Stimulated activated naive CD8-positive, alpha-beta T cell treated with anti-CD3 and anti-CD28 coated beads, Interleukin-15, amount 100 ng/mL, for 72 hours (primary cell): ENCODE measurements at regions not wholly inside any gene's neighbourhood (a gene's known extent, or its start where the extent isn't known, plus 50 kb on each side); places are given as distances from the start of the nearest gene placed in this dataset.

Source experiments
- ATAC-seq: fragments of 150-1000 bp; cut with Tn5 transposase; 2 replicates; pipeline ENCODE4 v1.10.0; 2021; ENCODE audit warnings: mild to moderate bottlenecking, moderate library complexity
- DNase-seq, 2 donors: peaks; one replicate each; pipeline ENCODE4 v3.0.0; 2021 to 2022
- H3K27ac Mint-ChIP-seq, 2 donors: one replicate each; pipeline ENCODE4 v1.8.0; 2022; ENCODE audit warnings: mild to moderate bottlenecking in 2 of 2, mixed read lengths in 2 of 2, moderate library complexity in 2 of 2
- H3K27me3 Mint-ChIP-seq: one replicate; pipeline ENCODE4 v1.8.0; 2022; ENCODE audit warnings: mixed read lengths
- H3K4me1 Mint-ChIP-seq: one replicate; pipeline ENCODE4 v1.8.0; 2022; ENCODE audit warnings: mild to moderate bottlenecking, mixed read lengths
- H3K4me3 Mint-ChIP-seq, 2 donors: one replicate each; pipeline ENCODE4 v1.8.0; 2022; ENCODE audit warnings: mild to moderate bottlenecking in 2 of 2, mixed read lengths in 2 of 2, moderate library complexity in 1 of 2
- H3K9me3 Mint-ChIP-seq, 2 donors: one replicate each; pipeline ENCODE4 v1.8.0; 2022; ENCODE audit warnings: mixed read lengths in 2 of 2

DNA sequence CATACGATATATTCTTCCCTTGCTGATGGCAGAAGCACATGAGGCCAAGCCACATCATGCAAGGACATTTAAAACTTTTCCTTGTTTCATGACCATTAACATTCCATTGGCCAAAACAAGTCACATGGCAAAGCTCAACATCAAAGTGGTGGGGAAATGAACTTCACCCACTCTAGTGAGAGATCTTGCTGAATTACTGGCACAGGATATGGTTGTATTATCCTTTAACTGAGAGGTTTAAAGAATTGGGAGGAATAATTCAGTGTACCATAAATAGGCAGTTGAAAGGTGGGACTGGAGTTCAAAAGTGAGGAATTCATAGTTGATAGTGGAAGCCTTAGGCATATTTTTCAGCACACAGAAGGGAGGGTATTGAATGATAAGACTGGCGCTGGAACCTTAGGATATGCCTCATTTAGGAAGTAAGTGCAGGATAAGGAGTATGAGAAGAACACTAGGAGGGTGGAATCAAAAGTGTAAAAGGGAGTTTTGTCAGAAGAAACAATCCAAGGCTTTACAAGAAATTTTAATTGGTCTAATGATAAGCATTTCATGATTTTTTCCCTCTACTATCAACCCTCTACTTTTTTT lies 398.8 kb downstream of the C12orf75 start:
- no peak for ATAC-seq
- Mint-ChIP-seq H3K4me3 (no peak overlapping the region), H3K9me3 (no peaks in the 10 kb centered on the region), H3K27ac (no peak overlapping the region), H3K4me1 (no peaks in the 10 kb centered on the region), H3K27me3 (peaks cover 9% of the 10 kb centered on the region)
- no peak for DNase-seq

GRCh38 chr12:105729926-105730325 lies 399.4 kb downstream of the C12orf75 start:
- peaks cover 9% of the 10 kb centered on the region for H3K27me3 Mint-ChIP-seq

GRCh38 chr12:105733579-105733978 lies 403.1 kb downstream of the C12orf75 start:
- H3K9me3 Mint-ChIP-seq, result no peaks in the 10 kb centered on the region
- H3K4me1 Mint-ChIP-seq, result no peaks in the 10 kb centered on the region
- no peak overlapping the region for H3K4me3 Mint-ChIP-seq
- ATAC-seq, result no peak
- no peak overlapping the region for H3K27ac Mint-ChIP-seq
- DNase-seq, result no peak
- peaks cover 16% of the 10 kb centered on the region for H3K27me3 Mint-ChIP-seq

More at GRCh38 chr12:105729926-105730325, 399.4 kb downstream of the C12orf75 start:
- Mint-ChIP-seq H3K27ac (no peak overlapping the region), H3K4me3 (no peak overlapping the region), H3K9me3 (no peaks in the 10 kb centered on the region), H3K4me1 (no peaks in the 10 kb centered on the region)
- DNase-seq (no peak), ATAC-seq (no peak)

DNA sequence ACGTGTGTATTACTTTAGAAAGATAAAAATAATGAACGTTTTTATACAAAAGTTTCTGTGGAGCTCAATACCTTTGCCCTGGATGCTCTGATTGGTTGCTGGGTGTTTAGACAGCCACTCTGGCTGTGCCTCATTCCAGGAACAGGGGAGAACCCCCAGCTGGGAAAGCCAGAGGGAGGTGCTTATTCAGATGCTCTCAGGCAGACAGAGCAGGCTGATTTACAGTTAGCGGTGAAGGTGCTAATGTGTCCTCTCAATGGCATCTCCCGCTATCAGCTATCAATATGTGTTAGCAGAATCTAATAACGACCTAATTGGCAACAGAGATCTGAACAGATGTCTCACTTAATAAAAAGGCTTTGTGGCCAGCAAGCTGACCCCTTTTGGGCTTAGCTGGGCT lies 402.3 kb downstream of the NUAK1 start:
- H3K27me3 Mint-ChIP-seq, result peaks cover 16% of the 10 kb centered on the region
- ATAC-seq (no peak), DNase-seq (no peak)
- H3K4me3 Mint-ChIP-seq, result no peak overlapping the region
- H3K9me3 Mint-ChIP-seq, result no peaks in the 10 kb centered on the region
- H3K4me1 Mint-ChIP-seq, result no peaks in the 10 kb centered on the region
- H3K27ac Mint-ChIP-seq, result no peak overlapping the region

GRCh38 chr12:105738051-105738450 lies 400.7 kb downstream of the NUAK1 start:
- Mint-ChIP-seq H3K9me3 (no peaks in the 10 kb centered on the region), H3K4me3 (no peak overlapping the region), H3K27me3 (peaks cover 7% of the 10 kb centered on the region), H3K27ac (no peak overlapping the region), H3K4me1 (no peaks in the 10 kb centered on the region)
- no peak for ATAC-seq
- DNase-seq, result no peak

DNA sequence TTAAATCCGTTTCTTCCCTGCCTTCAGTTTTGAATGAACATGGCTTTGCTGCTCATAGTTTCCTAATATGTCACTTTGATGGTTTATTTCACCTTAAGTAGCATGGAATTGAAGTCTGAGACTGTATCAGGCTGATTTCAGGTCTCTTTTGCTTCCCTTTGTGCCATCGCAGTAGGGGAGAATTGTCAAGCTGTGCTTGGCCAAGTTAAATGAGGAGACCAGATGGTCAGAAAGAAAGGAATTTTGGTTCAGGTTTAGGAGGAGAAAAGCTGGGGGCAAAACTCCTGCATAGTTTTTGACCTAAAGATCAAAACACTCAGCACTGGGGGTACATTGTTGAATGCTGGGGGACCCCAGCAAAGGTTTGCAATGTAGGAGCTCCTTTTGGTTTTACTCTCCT lies 398.4 kb downstream of the NUAK1 start:
- H3K9me3 Mint-ChIP-seq, result no peaks in the 10 kb centered on the region
- no peak overlapping the region for H3K4me3 Mint-ChIP-seq
- no peak for ATAC-seq
- DNase-seq, result no peak
- H3K4me1 Mint-ChIP-seq, result no peaks in the 10 kb centered on the region
- peaks cover 7% of the 10 kb centered on the region for H3K27me3 Mint-ChIP-seq
- no peak overlapping the region for H3K27ac Mint-ChIP-seq

GRCh38 chr12:105740970-105741725 lies 397.6 kb downstream of the NUAK1 start:
- no peak for ATAC-seq
- Mint-ChIP-seq H3K4me1 (no peaks in the 10 kb centered on the region), H3K4me3 (no peak overlapping the region), H3K27me3 (peaks cover 2% of the 10 kb centered on the region), H3K9me3 (no peaks in the 10 kb centered on the region), H3K27ac (no peak overlapping the region)
- no peak for DNase-seq

- Mint-ChIP-seq H3K4me1 (no peaks in the 10 kb centered on the region), H3K9me3 (no peaks in the 10 kb centered on the region)
- DNase-seq, result no peak
Observed at GRCh38 chr12:105741786-105742566, 396.8 kb downstream of the NUAK1 start.

DNA sequence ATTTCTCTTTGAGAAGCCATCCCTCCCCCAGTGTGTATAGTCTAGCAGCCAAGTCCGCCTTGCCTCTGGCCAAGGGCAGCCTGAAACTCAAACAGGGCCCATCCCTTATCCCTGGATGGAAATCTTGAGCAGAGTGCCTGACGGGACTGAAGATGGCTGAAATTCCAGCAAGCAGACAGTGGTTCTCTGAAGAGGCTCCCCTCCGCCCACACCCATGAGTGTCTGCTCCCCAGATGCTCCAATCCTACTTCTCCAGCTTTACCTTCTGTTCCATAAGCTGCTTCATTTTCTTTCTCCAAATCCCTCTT lies 396.2 kb downstream of the NUAK1 start:
- H3K27ac Mint-ChIP-seq, result no peak overlapping the region
- no peaks in the 10 kb centered on the region for H3K27me3 Mint-ChIP-seq
- H3K4me1 Mint-ChIP-seq, result no peaks in the 10 kb centered on the region
- DNase-seq (no peak), ATAC-seq (no peak)
- H3K4me3 Mint-ChIP-seq, result no peak overlapping the region
- no peaks in the 10 kb centered on the region for H3K9me3 Mint-ChIP-seq

More at GRCh38 chr12:105741786-105742566, 396.8 kb downstream of the NUAK1 start:
- Mint-ChIP-seq H3K27me3 (no peaks in the 10 kb centered on the region), H3K4me3 (no peak overlapping the region), H3K27ac (no peak overlapping the region)
- ATAC-seq, result no peak

DNA sequence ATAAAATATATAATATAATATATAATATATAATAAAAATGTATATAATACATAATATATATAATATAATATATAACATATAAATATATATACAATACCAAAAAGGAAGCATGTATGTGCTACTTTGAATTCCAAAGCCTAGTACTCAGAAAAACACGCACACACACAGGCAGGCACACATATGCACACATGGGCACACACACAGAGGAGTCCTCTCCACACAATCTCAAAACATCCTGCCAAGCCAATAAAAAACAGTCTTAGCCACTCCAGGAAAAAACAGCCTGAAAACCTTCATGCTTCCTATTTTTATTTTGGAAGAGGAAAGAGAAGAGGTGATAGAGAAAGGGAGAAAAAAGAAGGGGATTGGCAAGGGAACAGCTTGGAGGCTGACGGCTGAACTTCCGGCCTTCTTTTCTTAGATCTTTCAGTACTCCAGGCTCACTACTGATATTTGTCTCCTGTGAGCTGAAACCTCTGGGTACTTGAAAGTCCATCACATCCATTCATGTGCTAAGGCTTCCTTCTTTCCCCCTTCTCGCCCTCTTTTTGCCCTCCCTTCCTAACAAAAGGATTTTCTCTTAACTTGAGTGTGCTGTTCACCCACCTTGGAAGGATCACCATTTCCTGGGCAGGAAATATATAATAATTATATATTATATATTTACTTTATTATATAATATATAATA lies 394.2 kb downstream of the NUAK1 start:
- DNase-seq (no peak), ATAC-seq (no peak)
- Mint-ChIP-seq H3K4me1 (no peaks in the 10 kb centered on the region), H3K9me3 (no peaks in the 10 kb centered on the region), H3K27me3 (no peaks in the 10 kb centered on the region), H3K4me3 (no peak overlapping the region), H3K27ac (no peak overlapping the region)

DNA sequence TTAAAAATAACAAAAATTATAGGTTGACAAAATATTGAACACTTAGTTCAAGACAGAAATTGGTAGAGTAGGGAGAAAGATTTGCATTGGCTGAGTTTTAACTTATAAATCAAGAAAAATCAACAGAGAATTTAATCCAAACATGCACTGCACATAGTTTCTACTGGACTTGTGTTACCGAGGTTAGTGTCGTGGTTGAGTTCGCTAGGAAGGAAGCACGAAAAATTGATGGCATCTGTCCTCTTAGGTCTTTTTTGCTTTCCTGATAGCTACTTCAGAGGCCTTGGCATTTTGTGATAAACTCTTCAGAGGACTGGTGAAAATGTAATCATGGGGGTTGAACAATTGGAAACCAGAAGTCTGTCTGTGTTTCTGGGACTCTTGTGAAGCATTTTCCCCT lies 392.9 kb downstream of the NUAK1 start:
- Mint-ChIP-seq H3K9me3 (no peaks in the 10 kb centered on the region), H3K4me3 (no peak overlapping the region)
- no peak for ATAC-seq

DNA sequence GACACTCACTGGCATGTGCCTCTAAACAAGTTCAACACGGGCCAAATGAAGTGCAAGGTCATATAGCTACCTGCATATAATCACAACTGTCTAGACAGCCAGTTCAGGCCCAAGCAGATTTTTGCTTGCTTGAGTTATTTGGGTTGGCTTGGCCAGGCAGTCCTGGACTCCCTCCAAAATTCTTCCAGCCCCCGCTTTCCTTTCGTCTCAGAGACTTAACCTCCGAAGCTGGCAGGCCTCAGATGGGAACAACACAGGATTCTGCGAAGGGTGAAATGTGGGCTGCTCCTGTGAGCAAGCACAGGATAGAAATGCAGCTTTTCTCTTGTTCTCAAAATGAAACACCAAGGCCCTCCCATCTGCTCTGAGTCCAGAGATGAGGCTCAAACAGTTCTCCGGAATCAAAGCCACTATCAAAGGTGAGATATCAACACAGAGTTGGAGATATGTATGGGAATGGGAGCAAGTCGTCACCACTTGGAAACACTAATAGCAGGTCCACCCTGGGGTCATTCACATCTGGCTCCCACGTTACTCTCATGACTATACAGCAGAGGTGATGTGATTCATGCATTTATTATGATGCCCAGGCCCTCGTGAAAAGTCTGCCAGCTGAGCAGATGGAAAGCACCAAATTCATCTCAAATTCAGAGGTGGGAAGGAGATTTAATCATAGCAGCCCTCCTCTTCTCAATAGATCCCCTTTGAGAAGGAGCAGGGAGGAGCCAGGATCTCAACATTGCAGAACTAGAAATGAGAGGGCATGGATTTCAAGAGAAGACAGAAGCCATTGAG lies 389.8 kb downstream of the NUAK1 start:
- Mint-ChIP-seq H3K27me3 (no peaks in the 10 kb centered on the region), H3K9me3 (no peaks in the 10 kb centered on the region), H3K4me3 (no peak overlapping the region), H3K27ac (peak overlapping the region in 1 of 2 donors; percentile 53), H3K4me1 (no peaks in the 10 kb centered on the region)
- no peak for ATAC-seq
- DNase-seq, result no peak

More for the DNA sequence above, 392.9 kb downstream of the NUAK1 start:
- no peaks in the 10 kb centered on the region for H3K4me1 Mint-ChIP-seq
- H3K27ac Mint-ChIP-seq, result no peak overlapping the region
- H3K27me3 Mint-ChIP-seq, result no peaks in the 10 kb centered on the region
- no peak for DNase-seq

DNA sequence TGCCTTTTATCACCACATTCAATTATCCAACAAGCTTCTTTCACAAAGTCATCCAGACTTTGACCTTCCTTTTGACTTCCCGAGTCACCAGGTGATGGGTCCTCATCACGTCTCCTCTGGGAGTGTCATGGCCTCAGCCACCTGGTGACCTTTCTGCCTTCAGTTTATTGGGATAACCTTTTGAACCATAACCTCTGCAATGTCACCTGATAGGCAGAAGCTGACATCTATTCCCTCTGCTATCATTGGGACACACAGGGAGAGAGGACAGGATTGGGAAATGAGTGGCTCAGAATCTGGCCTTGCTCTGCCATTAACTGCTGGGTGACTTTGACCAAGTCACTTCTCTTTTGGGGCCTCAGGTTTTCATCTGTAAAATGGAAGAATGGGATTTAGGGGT lies 388.7 kb downstream of the NUAK1 start:
- no peaks in the 10 kb centered on the region for H3K27me3 Mint-ChIP-seq
- ATAC-seq (no peak), DNase-seq (no peak)
- no peak overlapping the region for H3K27ac Mint-ChIP-seq
- H3K4me3 Mint-ChIP-seq, result no peak overlapping the region
- no peaks in the 10 kb centered on the region for H3K9me3 Mint-ChIP-seq
- H3K4me1 Mint-ChIP-seq, result no peaks in the 10 kb centered on the region

DNA sequence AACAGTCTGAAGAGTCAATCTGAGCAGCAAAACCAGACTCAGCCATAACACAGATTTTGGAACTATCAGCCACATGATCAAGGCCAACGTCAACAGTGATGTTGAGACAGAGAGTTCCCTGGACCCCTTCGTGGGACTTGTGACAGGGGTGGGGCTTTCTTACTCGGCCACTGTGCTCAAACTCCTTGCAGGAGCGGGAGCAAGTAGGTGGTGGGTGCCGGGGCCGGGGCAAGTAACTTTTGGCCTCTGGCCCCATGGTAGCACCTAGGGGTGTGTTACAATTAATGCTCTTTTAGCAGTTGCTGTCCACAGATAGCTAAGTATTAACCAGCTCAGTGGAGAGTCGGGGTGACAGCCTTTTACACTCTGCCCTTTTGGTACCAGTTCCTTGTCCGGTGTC lies 384.4 kb downstream of the NUAK1 start:
- DNase-seq (no peak), ATAC-seq (no peak)
- Mint-ChIP-seq H3K27me3 (no peaks in the 10 kb centered on the region), H3K4me3 (no peak overlapping the region), H3K4me1 (no peaks in the 10 kb centered on the region), H3K9me3 (no peaks in the 10 kb centered on the region), H3K27ac (no peak overlapping the region)

DNA sequence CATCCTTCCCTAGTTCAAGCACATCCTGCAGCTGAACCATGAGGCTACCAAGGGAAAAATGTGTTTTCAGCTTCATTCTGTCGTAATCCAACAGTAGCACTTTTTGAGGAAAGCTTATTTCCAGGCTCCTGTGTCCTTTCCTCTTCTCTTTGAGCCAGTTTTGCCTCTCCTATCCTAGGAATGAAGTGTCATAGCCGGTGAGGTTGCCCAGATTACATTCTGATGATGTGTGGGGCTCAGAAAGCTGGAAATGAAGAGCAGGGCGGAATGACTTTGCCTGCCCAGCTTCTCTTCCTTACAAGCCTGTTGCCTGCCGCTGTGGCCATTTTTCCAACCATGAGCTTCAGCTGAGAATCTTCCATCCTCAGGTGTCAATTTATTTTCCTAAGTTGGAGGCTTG lies 381.8 kb downstream of the NUAK1 start:
- no peak for ATAC-seq
- no peak for DNase-seq
- H3K4me3 Mint-ChIP-seq, result no peak overlapping the region
- no peaks in the 10 kb centered on the region for H3K9me3 Mint-ChIP-seq
- H3K4me1 Mint-ChIP-seq, result no peaks in the 10 kb centered on the region
- H3K27me3 Mint-ChIP-seq, result no peaks in the 10 kb centered on the region
- H3K27ac Mint-ChIP-seq, result no peak overlapping the region
